K562 (cell line): ENCODE measurements at regions not wholly inside any gene's neighbourhood (a gene's known extent, or its start where the extent isn't known, plus 50 kb on each side); places are given as distances from the start of the nearest gene placed in this dataset.
A peak's percentile ranks its signal among the peaks of the same experiment; 100 is the strongest.

Experiments used
- CHD7 ChIP-seq: fragments of 200-600 bp; sonication (generic); IDR thresholded peaks from one replicate; pipeline ENCODE4 v1.6.1; 2012; ENCODE audit warnings: mild to moderate bottlenecking, low read depth, low read length, inconsistent platforms
- HDAC8 ChIP-seq: fragments of 450-650 bp; IDR thresholded peaks from 2 replicates; pipeline ENCODE4 v1.6.1; 2016; ENCODE audit warnings: mild to moderate bottlenecking, missing genetic modification characterization, moderate library complexity, missing compliant biosample characterization
- HNRNPL ChIP-seq: fragments of 200-400 bp; formaldehyde crosslinking; IDR thresholded peaks from 2 replicates; pipeline ENCODE4 v1.6.1; 2017; ENCODE audit warnings: low read depth, mild to moderate bottlenecking, low read length
- HOXB6 ChIP-seq: fragments of 250-450 bp; sonication (Bioruptor Pico); IDR thresholded peaks from 2 replicates; pipeline ENCODE4 v1.5.1; 2022; ENCODE audit warnings: mild to moderate bottlenecking, borderline replicate concordance
- NFE2L1 ChIP-seq: fragments of 450-650 bp; IDR thresholded peaks from 2 replicates; pipeline ENCODE4 v1.6.1; 2016; ENCODE audit warnings: missing genetic modification characterization, low read depth, mild to moderate bottlenecking, missing compliant biosample characterization, moderate library complexity, borderline replicate concordance
- NKRF ChIP-seq: fragments of 450-650 bp; IDR thresholded peaks from 2 replicates; pipeline ENCODE4 v1.6.1; 2016; ENCODE audit warnings: borderline replicate concordance
- TBL1XR1 ChIP-seq, 2 experiments: IDR thresholded peaks; 2 replicates each; pipeline ENCODE4 v1.6.1; 2012; ENCODE audit warnings: improper control_type of control experiment in 2 of 2, low read length in 2 of 2, mild to moderate bottlenecking in 1 of 2
- THRB ChIP-seq: fragments of 450-650 bp; formaldehyde crosslinking; conservative IDR thresholded peaks from 2 replicates; pipeline ENCODE4 v1.4.0; 2022; ENCODE audit warnings: mild to moderate bottlenecking, missing genetic modification characterization
- TRIM28 ChIP-seq: fragments of 450-650 bp; IDR thresholded peaks from 2 replicates; pipeline ENCODE4 v1.6.1; 2017

GRCh38 chr6:27019651-27020552 lies 227.6 kb upstream of the PRSS16 start (continued):
- TF ChIP-seq THRB = no peak
- no peak for TF ChIP-seq CHD7
- no peak for TF ChIP-seq HDAC8 (tag)
- TF ChIP-seq HOXB6 (CRISPR knock-in tag) = no peak
- TF ChIP-seq HNRNPL = no peak
- TF ChIP-seq TBL1XR1 (IDR thresholded peaks at IDR 0.05; ENCODE audit: low read length in 2 of 2) = peak in 1 of 2 experiments; percentile 94; a peak in 2 of 4 replicates
- peak; percentile 73; the same call in 1 of the 2 replicates for TF ChIP-seq NKRF
- TF ChIP-seq NFE2L1 (tag) = no peak
- peak; percentile 86 for TF ChIP-seq TRIM28
